ENCODE measurements at regions not wholly inside any gene's neighbourhood (a gene's known extent, or its start where the extent isn't known, plus 50 kb on each side); places are given as distances from the start of the nearest gene placed in this dataset.

GRCh38 chr5:103910011-103910410 lies 347.4 kb upstream of the NUDT12 start:
- TF ChIP-seq CTCF (IDR thresholded peaks at IDR 0.05; ENCODE audit: low read depth, low read length) (no peak), EZH2phosphoT487 (IDR thresholded peaks at IDR 0.05; ENCODE audit: low read depth) (no peak)
